HG03439 (cell line): ENCODE measurements at regions not wholly inside any gene's neighbourhood (a gene's known extent, or its start where the extent isn't known, plus 50 kb on each side); places are given as distances from the start of the nearest gene placed in this dataset.

Experiments used
- ATAC-seq: cut with Tn5 transposase; IDR thresholded peaks from one replicate; pipeline ENCODE4 v1.9.1; 2021; ENCODE audit warnings: mild to moderate bottlenecking, moderate library complexity; ENCODE audit not compliant: unreplicated experiment

DNA sequence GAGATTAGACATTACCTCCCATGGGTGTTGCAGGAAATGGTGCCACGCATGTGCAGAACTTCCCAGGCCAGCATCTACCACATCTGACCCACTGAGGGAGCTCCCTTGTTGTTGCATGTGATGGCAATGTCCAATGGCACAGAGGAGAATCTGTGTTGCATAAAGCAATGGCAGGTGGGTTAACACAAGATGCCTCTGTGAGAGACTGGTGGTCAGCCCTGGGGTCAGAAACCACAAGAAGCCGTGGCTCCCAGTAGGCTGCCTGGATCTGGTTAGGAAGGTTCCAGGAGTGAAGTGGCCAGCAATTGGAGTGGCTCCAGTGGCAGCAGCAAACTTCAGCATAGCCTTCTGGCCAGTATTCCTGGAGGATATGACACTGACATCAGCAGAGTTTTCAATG, 65.9 kb upstream of the HMGA2 start:
- no peak for ATAC-seq

DNA sequence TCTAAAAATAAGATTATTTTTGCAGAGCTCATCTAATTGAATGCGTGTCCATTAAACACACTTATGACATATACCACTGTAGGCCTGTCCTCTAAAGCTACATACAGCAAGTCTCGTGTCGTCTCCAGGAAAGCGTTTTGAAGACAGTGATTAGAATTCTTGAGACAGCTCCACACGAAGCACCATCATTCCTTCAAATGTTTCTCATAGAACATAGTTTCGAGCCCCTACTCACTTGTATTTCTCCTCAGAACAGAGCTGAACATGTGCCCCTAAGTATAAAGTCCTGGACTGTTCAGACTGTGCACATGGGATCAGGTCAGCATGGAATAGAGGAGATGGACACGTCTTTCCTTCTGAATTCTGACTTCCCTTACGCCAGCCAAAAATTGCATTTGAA, 64.5 kb upstream of the HMGA2 start:
- ATAC-seq, result no peak

DNA sequence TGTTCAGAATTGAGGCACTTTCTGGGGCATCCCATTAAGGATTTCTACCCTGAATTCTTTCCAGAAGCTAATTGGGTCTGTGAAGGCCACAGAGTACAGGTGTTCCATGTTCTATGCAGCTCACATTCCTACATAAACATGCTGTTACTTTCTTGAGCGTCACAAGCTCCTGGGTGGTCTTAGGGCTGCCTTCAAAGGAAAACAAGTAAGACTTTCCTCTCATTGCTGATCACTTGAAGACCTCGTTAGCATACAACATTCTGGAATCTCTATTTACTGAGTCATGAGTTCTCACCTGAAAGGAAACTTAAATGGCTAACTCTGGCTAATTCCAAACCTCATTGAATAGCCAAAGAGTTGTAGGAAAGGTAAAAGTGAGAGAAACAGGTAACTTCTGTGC, 63.0 kb upstream of the HMGA2 start:
- ATAC-seq, result no peak

DNA sequence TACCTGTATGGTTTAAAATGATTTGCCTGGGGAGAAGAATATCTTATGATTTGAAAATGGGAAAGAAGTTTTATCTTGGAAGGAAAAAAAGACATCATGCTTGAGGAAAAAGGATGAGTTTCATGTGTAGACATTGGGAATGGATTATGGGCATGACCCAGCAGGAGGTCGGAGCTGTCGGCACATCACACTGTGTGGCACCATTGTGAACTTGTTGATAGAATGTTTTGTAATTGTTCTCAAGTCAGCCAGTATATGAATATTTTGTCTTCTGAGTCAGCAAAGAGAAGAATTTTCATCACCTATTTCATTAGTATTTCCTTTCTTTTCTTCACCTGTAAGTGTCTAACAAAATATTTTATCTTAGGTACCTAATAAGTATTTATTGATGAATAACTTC, 60.0 kb upstream of the HMGA2 start:
- ATAC-seq, result no peak

DNA sequence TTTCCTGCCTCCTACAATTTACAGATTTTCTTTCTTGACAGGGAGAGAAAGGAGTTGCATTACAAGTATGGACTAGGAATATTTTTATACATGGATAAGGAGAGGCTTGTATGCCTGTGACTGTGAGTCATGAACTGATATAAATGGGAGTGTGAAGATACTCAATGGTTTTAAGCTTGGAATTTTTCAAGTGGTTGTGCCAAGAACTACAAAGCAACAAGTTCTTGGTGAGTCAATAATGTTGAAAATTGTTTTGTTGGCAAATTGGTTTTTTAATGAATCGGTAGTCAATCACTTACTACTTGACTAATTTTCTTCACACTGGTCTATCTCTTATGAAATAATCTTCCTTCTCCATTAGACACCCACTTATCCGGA, 58.9 kb upstream of the HMGA2 start:
- no peak for ATAC-seq

DNA sequence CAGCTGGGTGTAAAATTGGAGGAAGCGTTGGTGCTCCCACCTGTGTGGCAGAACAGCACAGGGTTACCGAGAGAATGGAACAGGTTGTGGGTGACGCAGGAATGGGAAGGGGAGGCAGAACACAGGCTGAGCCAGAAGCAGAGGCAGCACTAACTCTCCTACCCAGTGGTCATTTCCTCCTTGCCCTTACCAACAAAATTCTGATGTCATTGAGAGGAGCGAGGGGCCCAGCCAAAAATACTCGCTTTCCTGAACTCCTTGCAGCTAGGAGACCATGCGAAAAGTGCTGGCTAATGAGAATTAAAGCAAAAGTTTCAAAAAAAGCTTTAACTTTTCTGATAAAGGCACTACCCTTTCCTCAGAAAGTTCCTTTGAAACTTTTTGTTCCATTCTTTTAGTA, 54.4 kb upstream of the HMGA2 start:
- ATAC-seq, result no peak
